SK-N-SH (cell line): ENCODE measurements at regions not wholly inside any gene's neighbourhood (a gene's known extent, or its start where the extent isn't known, plus 50 kb on each side); places are given as distances from the start of the nearest gene placed in this dataset.

Experiments used
- CTCF ChIA-PET: fragments of 300-600, 350-600 bp; formaldehyde crosslinking; extraction: SDS; loops from one replicate; lab custom pipeline; 2021; lab: Yijun Ruan, JAX
- POLR2A ChIA-PET: fragments of 350-600 bp; sonication (Branson Sonifier 250); formaldehyde crosslinking; extraction: SDS; loops from one replicate; lab custom pipeline; 2020; ENCODE audit warnings: antibody characterized with exemption, inconsistent platforms; lab: Yijun Ruan, JAX
- DNase-seq: peaks from one replicate; pipeline ENCODE4 v3.0.0; 2012
- H2AFZ ChIP-seq: fragments of 200-600 bp; sonication (generic); 2 replicates; pipeline ENCODE4 v1.8.1; 2016; ENCODE audit warnings: antibody characterized with exemption, mild to moderate bottlenecking, low read depth
- H3F3A ChIP-seq: fragments of 200-600 bp; sonication (generic); replicated peaks from 2 replicates; pipeline ENCODE3; 2016; ENCODE audit warnings: antibody characterized with exemption, mild to moderate bottlenecking; ENCODE audit not compliant: insufficient read depth
- H3K27ac ChIP-seq, 2 experiments: fragments of 200-500 bp in 1 of 2; fragments of 200-600 bp in 1 of 2; sonication (Bioruptor generic) in 1 of 2; sonication (generic), shearing (Covaris generic) in 1 of 2; 2 replicates each; pipeline versions ENCODE4 v1.5.1 to v1.6.1; 2014 to 2016; ENCODE audit warnings: low read depth in 2 of 2, inconsistent platforms in 1 of 2, low read length in 1 of 2, mild to moderate bottlenecking in 1 of 2, mixed read lengths in 1 of 2
- H3K27me3 ChIP-seq: fragments of 200-600 bp; sonication (generic), shearing (Covaris generic); 2 replicates; pipeline ENCODE4 v1.6.1; 2016; ENCODE audit warnings: mixed run types; ENCODE audit not compliant: insufficient read depth
- H3K36me3 ChIP-seq, 2 experiments: fragments of 200-500 bp in 1 of 2; fragments of 200-600 bp in 1 of 2; sonication (Bioruptor generic) in 1 of 2; sonication (generic) in 1 of 2; replicated peaks in 1 of 2; 2 replicates each; pipeline versions ENCODE3 to v1.5.1; 2014 to 2016; ENCODE audit warnings: low read length in 1 of 2, mild to moderate bottlenecking in 1 of 2; ENCODE audit not compliant: insufficient read depth in 2 of 2, control insufficient read depth in 1 of 2
- H3K4me1 ChIP-seq, 2 experiments: fragments of 200-500 bp in 1 of 2; fragments of 200-600 bp in 1 of 2; sonication (Bioruptor generic) in 1 of 2; sonication (generic), shearing (Covaris generic) in 1 of 2; 2 replicates each; pipeline versions ENCODE4 v1.5.1 to v1.6.1; 2014 to 2016; ENCODE audit warnings: low read depth in 1 of 2, low read length in 1 of 2, mixed run types in 1 of 2; ENCODE audit not compliant: insufficient read depth in 2 of 2, control insufficient read depth in 1 of 2
- H3K4me2 ChIP-seq: fragments of 200-600 bp; sonication (generic), shearing (Covaris generic); 2 replicates; pipeline ENCODE4 v1.6.1; 2017; ENCODE audit warnings: mixed run types
- H3K4me3 ChIP-seq, 2 experiments: fragments of 200-500 bp in 1 of 2; fragments of 200-600 bp in 1 of 2; sonication (Bioruptor generic) in 1 of 2; sonication (generic), shearing (Covaris generic) in 1 of 2; 2 replicates each; pipeline versions ENCODE4 v1.5.1 to v1.8.1; 2014 to 2016; ENCODE audit warnings: low read depth in 2 of 2, inconsistent platforms in 1 of 2, low read length in 1 of 2, mild to moderate bottlenecking in 1 of 2, mixed read lengths in 1 of 2, moderate library complexity in 1 of 2
- H3K79me2 ChIP-seq: fragments of 200-600 bp; sonication (generic); 2 replicates; pipeline ENCODE4 v1.8.1; 2017; ENCODE audit warnings: mild to moderate bottlenecking; ENCODE audit not compliant: insufficient read depth
- H3K9ac ChIP-seq: fragments of 200-600 bp; sonication (generic); 2 replicates; pipeline ENCODE4 v1.6.1; 2017; ENCODE audit warnings: mixed run types
- H3K9me2 ChIP-seq: fragments of 200-600 bp; sonication (generic); 2 replicates; pipeline ENCODE4 v1.6.1; 2017; ENCODE audit warnings: mixed run types
- H3K9me3 ChIP-seq: fragments of 200-600 bp; sonication (generic); 2 replicates; pipeline ENCODE4 v1.6.1; 2017; ENCODE audit warnings: mixed run types, mild to moderate bottlenecking, moderate library complexity
- H4K20me1 ChIP-seq: fragments of 200-600 bp; sonication (generic); 2 replicates; pipeline ENCODE4 v1.6.1; 2017; ENCODE audit warnings: mild to moderate bottlenecking, mixed run types; ENCODE audit not compliant: insufficient read depth
- CHD2 ChIP-seq: fragments of 150-350 bp; IDR thresholded peaks from 2 replicates; pipeline ENCODE4 v1.6.1; 2018; ENCODE audit warnings: low read length; ENCODE audit not compliant: partially characterized antibody
- EP300 ChIP-seq, 2 experiments: IDR thresholded peaks; 2 replicates each; pipeline versions ENCODE4 v1.4.0 to v1.6.1; 2012; ENCODE audit warnings: borderline replicate concordance in 1 of 2, low read depth in 1 of 2, low read length in 1 of 2
- FOSL2 ChIP-seq: IDR thresholded peaks from 2 replicates; pipeline ENCODE4 v1.4.0; 2012; ENCODE audit warnings: low read depth, mild to moderate bottlenecking, moderate library complexity, borderline replicate concordance
- FOXM1 ChIP-seq: IDR thresholded peaks from 2 replicates; pipeline ENCODE4 v1.4.0; 2012; ENCODE audit warnings: low read depth, mild to moderate bottlenecking
- GABPA ChIP-seq: IDR thresholded peaks from 2 replicates; pipeline ENCODE4 v1.4.0; 2012; ENCODE audit warnings: low read depth, mild to moderate bottlenecking
- GATA2 ChIP-seq: sonication (generic); formaldehyde crosslinking; IDR thresholded peaks from 2 replicates; pipeline ENCODE4 v1.5.0; 2020; ENCODE audit warnings: mild to moderate bottlenecking, missing genetic modification reagents
- JUND ChIP-seq: IDR thresholded peaks from 2 replicates; pipeline ENCODE4 v1.4.0; 2012
- MXI1 ChIP-seq: IDR thresholded peaks from 2 replicates; pipeline ENCODE4 v1.6.1; 2012; ENCODE audit warnings: mild to moderate bottlenecking, low read depth, low read length, improper control_type of control experiment
- NFIC ChIP-seq: IDR thresholded peaks from 2 replicates; pipeline ENCODE4 v1.4.0; 2012; ENCODE audit warnings: borderline replicate concordance
- POLR2AphosphoS5 ChIP-seq: IDR thresholded peaks from 2 replicates; pipeline ENCODE4 v1.6.1; 2012; ENCODE audit warnings: low read depth, low read length
- RFX5 ChIP-seq: IDR thresholded peaks from 2 replicates; pipeline ENCODE4 v1.6.1; 2012; ENCODE audit warnings: mild to moderate bottlenecking, improper control_type of control experiment, low read length
- RXRA ChIP-seq: IDR thresholded peaks from 2 replicates; pipeline ENCODE4 v1.4.0; 2012; ENCODE audit warnings: low read depth, mild to moderate bottlenecking, borderline replicate concordance
- TAF1 ChIP-seq: IDR thresholded peaks from 2 replicates; pipeline ENCODE4 v1.6.1; 2012; ENCODE audit warnings: low read depth, mild to moderate bottlenecking, low read length, moderate library complexity, borderline replicate concordance
- TCF12 ChIP-seq: IDR thresholded peaks from 2 replicates; pipeline ENCODE4 v1.4.0; 2012
- TEAD4 ChIP-seq: IDR thresholded peaks from 2 replicates; pipeline ENCODE4 v1.4.0; 2012; ENCODE audit warnings: mild to moderate bottlenecking, borderline replicate concordance; ENCODE audit not compliant: insufficient read depth
- YY1 ChIP-seq: IDR thresholded peaks from 2 replicates; pipeline ENCODE4 v1.4.0; 2012; ENCODE audit warnings: low read depth, mild to moderate bottlenecking
- WGBS: methylation state at CpG from one replicate; pipeline ENCODE4 v1.1.6; 2017; ENCODE audit warnings: low lambda C conversion rate; 5-methylcytosine and 5-hydroxymethylcytosine counted together
- TF ChIP-seq, protein P1 (sequence below): IDR thresholded peaks from 2 replicates; pipeline ENCODE4 v1.4.0; 2012; ENCODE audit warnings: low read depth, borderline replicate concordance
- TF ChIP-seq, protein P2 (sequence below): fragments of 200-600 bp; sonication (generic); IDR thresholded peaks from 2 replicates; pipeline ENCODE4 v1.6.1; 2017; ENCODE audit warnings: antibody characterized with exemption, mild to moderate bottlenecking, moderate library complexity
- TF ChIP-seq, protein P3 (sequence below): IDR thresholded peaks from 2 replicates; pipeline ENCODE4 v1.4.0; 2012; ENCODE audit warnings: low read depth

DNA sequence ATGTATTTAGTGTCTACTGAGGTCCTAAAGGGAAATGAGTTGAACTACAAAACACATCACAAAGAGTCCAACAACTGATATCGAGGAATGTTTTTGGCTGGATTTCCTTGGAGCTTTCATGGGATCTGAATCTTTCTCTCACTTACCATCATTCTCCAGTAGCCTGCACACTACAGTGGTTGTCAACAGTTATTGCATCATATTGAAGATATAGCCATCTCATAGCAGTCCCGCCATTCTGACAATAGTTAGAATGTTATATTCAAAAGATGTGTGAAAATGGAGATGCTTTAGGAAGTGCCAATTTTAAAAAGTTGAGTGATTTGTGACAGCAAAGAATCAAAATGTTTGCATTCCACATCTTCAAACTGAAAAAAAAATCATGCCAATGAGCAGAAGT, 186.8 kb downstream of the DSC3 start:
- Histone ChIP-seq H3K4me1 (no peaks in the 10 kb centered on the region), H3K79me2 (no peaks in the 10 kb centered on the region), H3K9ac (no peak overlapping the region), H3K9me3 (no peaks in the 10 kb centered on the region), H3K4me3 (no peak overlapping the region), H3F3A (no peaks in the 10 kb centered on the region), H3K27me3 (no peaks in the 10 kb centered on the region; the same call in 1 of the 2 replicates), H3K9me2 (no peaks in the 10 kb centered on the region), H3K27ac (no peak overlapping the region), H4K20me1 (no peaks in the 10 kb centered on the region), H2AFZ (no peak overlapping the region), H3K4me2 (no peak overlapping the region), H3K36me3 (no peaks in the 10 kb centered on the region)
- ChIA-PET POLR2A (no interaction called here), CTCF (no interaction called here)
- WGBS: 7% methylated on average over 2 of the region's 2 CpGs
- TF ChIP-seq GABPA (no peak), RXRA (no peak), GATA2 (CRISPR knock-in tag) (no peak), EP300 (IDR thresholded peaks at IDR 0.05; ENCODE audit: borderline replicate concordance in 1 of 2, low read depth in 1 of 2, low read length in 1 of 2) (no peak), JUND (no peak), FOSL2 (no peak), RFX5 (no peak), FOXM1 (no peak), TEAD4 (no peak), CHD2 (no peak), NFIC (no peak), YY1 (no peak), POLR2AphosphoS5 (no peak), MXI1 (no peak), TAF1 (no peak), TCF12 (no peak)
- TF ChIP-seq, protein P1, sequence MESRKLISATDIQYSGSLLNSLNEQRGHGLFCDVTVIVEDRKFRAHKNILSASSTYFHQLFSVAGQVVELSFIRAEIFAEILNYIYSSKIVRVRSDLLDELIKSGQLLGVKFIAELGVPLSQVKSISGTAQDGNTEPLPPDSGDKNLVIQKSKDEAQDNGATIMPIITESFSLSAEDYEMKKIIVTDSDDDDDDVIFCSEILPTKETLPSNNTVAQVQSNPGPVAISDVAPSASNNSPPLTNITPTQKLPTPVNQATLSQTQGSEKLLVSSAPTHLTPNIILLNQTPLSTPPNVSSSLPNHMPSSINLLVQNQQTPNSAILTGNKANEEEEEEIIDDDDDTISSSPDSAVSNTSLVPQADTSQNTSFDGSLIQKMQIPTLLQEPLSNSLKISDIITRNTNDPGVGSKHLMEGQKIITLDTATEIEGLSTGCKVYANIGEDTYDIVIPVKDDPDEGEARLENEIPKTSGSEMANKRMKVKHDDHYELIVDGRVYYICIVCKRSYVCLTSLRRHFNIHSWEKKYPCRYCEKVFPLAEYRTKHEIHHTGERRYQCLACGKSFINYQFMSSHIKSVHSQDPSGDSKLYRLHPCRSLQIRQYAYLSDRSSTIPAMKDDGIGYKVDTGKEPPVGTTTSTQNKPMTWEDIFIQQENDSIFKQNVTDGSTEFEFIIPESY: no peak
- TF ChIP-seq, protein P2, sequence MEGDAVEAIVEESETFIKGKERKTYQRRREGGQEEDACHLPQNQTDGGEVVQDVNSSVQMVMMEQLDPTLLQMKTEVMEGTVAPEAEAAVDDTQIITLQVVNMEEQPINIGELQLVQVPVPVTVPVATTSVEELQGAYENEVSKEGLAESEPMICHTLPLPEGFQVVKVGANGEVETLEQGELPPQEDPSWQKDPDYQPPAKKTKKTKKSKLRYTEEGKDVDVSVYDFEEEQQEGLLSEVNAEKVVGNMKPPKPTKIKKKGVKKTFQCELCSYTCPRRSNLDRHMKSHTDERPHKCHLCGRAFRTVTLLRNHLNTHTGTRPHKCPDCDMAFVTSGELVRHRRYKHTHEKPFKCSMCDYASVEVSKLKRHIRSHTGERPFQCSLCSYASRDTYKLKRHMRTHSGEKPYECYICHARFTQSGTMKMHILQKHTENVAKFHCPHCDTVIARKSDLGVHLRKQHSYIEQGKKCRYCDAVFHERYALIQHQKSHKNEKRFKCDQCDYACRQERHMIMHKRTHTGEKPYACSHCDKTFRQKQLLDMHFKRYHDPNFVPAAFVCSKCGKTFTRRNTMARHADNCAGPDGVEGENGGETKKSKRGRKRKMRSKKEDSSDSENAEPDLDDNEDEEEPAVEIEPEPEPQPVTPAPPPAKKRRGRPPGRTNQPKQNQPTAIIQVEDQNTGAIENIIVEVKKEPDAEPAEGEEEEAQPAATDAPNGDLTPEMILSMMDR: no peak
- TF ChIP-seq, protein P3, sequence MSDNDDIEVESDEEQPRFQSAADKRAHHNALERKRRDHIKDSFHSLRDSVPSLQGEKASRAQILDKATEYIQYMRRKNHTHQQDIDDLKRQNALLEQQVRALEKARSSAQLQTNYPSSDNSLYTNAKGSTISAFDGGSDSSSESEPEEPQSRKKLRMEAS: no peak
- TF ChIP-seq, all 33 proteins: peak for 0
- no peak for DNase-seq
